H9 (cell line): ENCODE measurements at regions not wholly inside any gene's neighbourhood (a gene's known extent, or its start where the extent isn't known, plus 50 kb on each side); places are given as distances from the start of the nearest gene placed in this dataset.
A peak's percentile ranks its signal among the peaks of the same experiment; 100 is the strongest.

Experiments used
- DNase-seq: peaks from one replicate; pipeline ENCODE4 v3.0.0-alpha.2; 2017
- H2AFZ ChIP-seq: one replicate; pipeline ENCODE4 v1.6.1; 2013; ENCODE audit warnings: mild to moderate bottlenecking, low read length, control low read depth, moderate library complexity
- H2AK5ac ChIP-seq: 2 replicates; pipeline ENCODE4 v1.6.1; 2013; ENCODE audit warnings: low read length, control low read depth, mixed read lengths; ENCODE audit not compliant: insufficient read length
- H2BK120ac ChIP-seq: one replicate; pipeline ENCODE4 v1.6.1; 2013; ENCODE audit warnings: low read depth, mild to moderate bottlenecking, low read length, control low read depth, inconsistent platforms; ENCODE audit not compliant: poor library complexity, severe bottlenecking
- H2BK12ac ChIP-seq: 2 replicates; pipeline ENCODE4 v1.6.1; 2013; ENCODE audit warnings: low read length, control low read depth, mixed read lengths, low read depth; ENCODE audit not compliant: insufficient read length
- H2BK15ac ChIP-seq: 2 replicates; pipeline ENCODE4 v1.6.1; 2013; ENCODE audit warnings: low read depth, low read length, control low read depth
- H2BK20ac ChIP-seq: one replicate; pipeline ENCODE4 v1.6.1; 2013; ENCODE audit warnings: low read depth, mild to moderate bottlenecking, low read length, control low read depth, inconsistent platforms; ENCODE audit not compliant: poor library complexity, severe bottlenecking
- H2BK5ac ChIP-seq: 2 replicates; pipeline ENCODE4 v1.6.1; 2013; ENCODE audit warnings: low read length, control low read depth, mixed read lengths; ENCODE audit not compliant: insufficient read length
- H3K14ac ChIP-seq: 2 replicates; pipeline ENCODE4 v1.6.1; 2013; ENCODE audit warnings: low read length, control low read depth; ENCODE audit not compliant: insufficient read depth
- H3K18ac ChIP-seq: 2 replicates; pipeline ENCODE4 v1.6.1; 2013; ENCODE audit warnings: low read depth, mild to moderate bottlenecking, mixed read lengths, low read length, control low read depth; ENCODE audit not compliant: insufficient read length
- H3K23ac ChIP-seq: 2 replicates; pipeline ENCODE4 v1.6.1; 2013; ENCODE audit warnings: low read length, control low read depth, mixed read lengths, low read depth; ENCODE audit not compliant: insufficient read length
- H3K23me2 ChIP-seq: 2 replicates; pipeline ENCODE4 v1.6.1; 2013; ENCODE audit warnings: low read depth, mild to moderate bottlenecking, mixed read lengths, low read length, control low read depth; ENCODE audit not compliant: insufficient read length, poor library complexity, severe bottlenecking
- H3K27ac ChIP-seq: 2 replicates; pipeline ENCODE4 v1.5.1; 2013; ENCODE audit warnings: low read length, control low read depth, mixed read lengths, low read depth; ENCODE audit not compliant: insufficient read length
- H3K27me3 ChIP-seq: 2 replicates; pipeline ENCODE4 v1.6.1; 2013; ENCODE audit warnings: low read length, control low read depth, inconsistent platforms; ENCODE audit not compliant: insufficient read depth
- H3K4ac ChIP-seq: 2 replicates; pipeline ENCODE4 v1.6.1; 2013; ENCODE audit warnings: low read depth, mild to moderate bottlenecking, control low read depth, inconsistent platforms, low read length, moderate library complexity
- H3K4me1 ChIP-seq: 2 replicates; pipeline ENCODE4 v1.6.1; 2013; ENCODE audit warnings: low read length, control low read depth, inconsistent platforms; ENCODE audit not compliant: insufficient read depth
- H3K4me2 ChIP-seq: 2 replicates; pipeline ENCODE4 v1.6.1; 2013; ENCODE audit warnings: low read length, control low read depth, mixed read lengths; ENCODE audit not compliant: insufficient read length, insufficient read depth
- H3K56ac ChIP-seq: 2 replicates; pipeline ENCODE4 v1.6.1; 2013; ENCODE audit warnings: low read depth, mild to moderate bottlenecking, mixed read lengths, low read length, control low read depth; ENCODE audit not compliant: insufficient read length
- H3K79me1 ChIP-seq: 2 replicates; pipeline ENCODE4 v1.6.1; 2013; ENCODE audit warnings: low read depth, mild to moderate bottlenecking, moderate library complexity, low read length, control low read depth, inconsistent platforms; ENCODE audit not compliant: insufficient read depth, poor library complexity, severe bottlenecking
- H3K79me2 ChIP-seq: 2 replicates; pipeline ENCODE4 v1.6.1; 2013; ENCODE audit warnings: low read length, control low read depth, inconsistent platforms; ENCODE audit not compliant: insufficient read depth
- H3K9ac ChIP-seq: 2 replicates; pipeline ENCODE4 v1.6.1; 2013; ENCODE audit warnings: low read length, control low read depth, mixed read lengths; ENCODE audit not compliant: insufficient read length; ENCODE audit errors: extremely low read depth
- H3K9me3 ChIP-seq: one replicate; pipeline ENCODE4 v1.6.1; 2013; ENCODE audit warnings: low read depth, low read length, inconsistent platforms; ENCODE audit not compliant: control insufficient read depth
- H3T11ph ChIP-seq: one replicate; pipeline ENCODE4 v1.6.1; 2013; ENCODE audit warnings: mild to moderate bottlenecking, low read length, control low read depth, inconsistent platforms
- H4K20me1 ChIP-seq: one replicate; pipeline ENCODE4 v1.6.1; 2013; ENCODE audit not compliant: control insufficient read depth, insufficient read length, insufficient read depth
- H4K5ac ChIP-seq: 2 replicates; pipeline ENCODE4 v1.6.1; 2013; ENCODE audit warnings: low read depth, mild to moderate bottlenecking, mixed read lengths, low read length, control low read depth; ENCODE audit not compliant: insufficient read length
- H4K8ac ChIP-seq: replicated peaks from 2 replicates; pipeline ENCODE4 v1.6.1; 2013; ENCODE audit warnings: low read length, control low read depth, mixed read lengths, low read depth; ENCODE audit not compliant: insufficient read length
- H4K91ac ChIP-seq: 2 replicates; pipeline ENCODE4 v1.6.1; 2013; ENCODE audit warnings: low read depth, mild to moderate bottlenecking, moderate library complexity, mixed read lengths, low read length, control low read depth; ENCODE audit not compliant: insufficient read length
- H3K27ac Mint-ChIP-seq, 3 experiments: 2 replicates in 2 of 3; 3 replicates in 1 of 3; pipeline ENCODE4 v1.8.0; 2020 to 2021; ENCODE audit warnings: mixed read lengths in 3 of 3, mild to moderate bottlenecking in 1 of 3, moderate library complexity in 1 of 3
- H3K27me3 Mint-ChIP-seq: 2 replicates; pipeline ENCODE4 v1.8.0; 2021; ENCODE audit warnings: low read depth, mild to moderate bottlenecking, moderate library complexity, mixed read lengths
- H3K36me3 Mint-ChIP-seq, 3 experiments: 2 replicates in 2 of 3; 3 replicates in 1 of 3; pipeline ENCODE4 v1.8.0; 2020 to 2021; ENCODE audit warnings: low read depth in 3 of 3, mixed read lengths in 3 of 3; ENCODE audit not compliant: insufficient read depth in 1 of 3
- H3K4me1 Mint-ChIP-seq, 2 experiments: 2 replicates each; pipeline ENCODE4 v1.8.0; 2020; ENCODE audit warnings: mixed read lengths in 2 of 2
- H3K4me3 Mint-ChIP-seq, 2 experiments: 2 replicates in 1 of 2; 3 replicates in 1 of 2; pipeline ENCODE4 v1.8.0; 2020 to 2021; ENCODE audit warnings: mild to moderate bottlenecking in 2 of 2, mixed read lengths in 2 of 2, moderate library complexity in 1 of 2
- H3K9me3 Mint-ChIP-seq, 2 experiments: 2 replicates in 1 of 2; 3 replicates in 1 of 2; pipeline ENCODE4 v1.8.0; 2020; ENCODE audit warnings: mild to moderate bottlenecking in 2 of 2, mixed read lengths in 2 of 2, moderate library complexity in 1 of 2
- CTCF ChIP-seq: fragments of 200-600 bp; sonication (generic); conservative IDR thresholded peaks from 3 replicates; pipeline ENCODE4 v1.8.0; 2021; ENCODE audit warnings: antibody characterized with exemption, mild to moderate bottlenecking
- WGBS: extraction: QIAGEN DNeasy Blood & Tissue Kit; methylation state at CpG from one replicate; pipeline ENCODE4 v1.1.7; 2013; ENCODE audit warnings: missing lambda C conversion rate, low lambda C conversion rate, mixed read lengths; ENCODE audit not compliant: insufficient read length; ENCODE audit errors: extremely low coverage; 5-methylcytosine and 5-hydroxymethylcytosine counted together

- Histone ChIP-seq H4K20me1 (no peaks in the 10 kb centered on the region), H3K18ac (no peak overlapping the region), H3K27me3 (no peaks in the 10 kb centered on the region), H2BK20ac (no peak overlapping the region), H4K91ac (no peak overlapping the region), H3K23ac (no peak overlapping the region), H3K4me1 (peaks cover 7% of the 10 kb centered on the region; the same call in 1 of the 2 replicates), H3K14ac (no peak overlapping the region), H3K4me2 (no peak overlapping the region), H4K5ac (no peak overlapping the region), H2AK5ac (no peak overlapping the region), H2AFZ (no peak overlapping the region), H3K27ac (no peak overlapping the region), H2BK15ac (no peak overlapping the region), H3K9ac (no peak overlapping the region), H2BK5ac (no peak overlapping the region), H2BK120ac (no peak overlapping the region), H3K23me2 (no peaks in the 10 kb centered on the region), H4K8ac (no peak overlapping the region), H3K56ac (no peak overlapping the region), H3T11ph (no peak overlapping the region), H3K4ac (no peak overlapping the region), H2BK12ac (no peak overlapping the region), H3K79me1 (no peaks in the 10 kb centered on the region), H3K79me2 (peaks cover 2% of the 10 kb centered on the region; the same call in 1 of the 2 replicates), H3K9me3 (no peaks in the 10 kb centered on the region)
- TF ChIP-seq CTCF, result no peak
- WGBS, result no CpG with 5 or more reads among the region's 34 CpGs
- no peaks in the 10 kb centered on the region for H3K9me3 Mint-ChIP-seq
- no peaks in the 10 kb centered on the region for H3K27me3 Mint-ChIP-seq
- peak; percentile 89 for DNase-seq
- H3K4me3 Mint-ChIP-seq, result no peak overlapping the region
- peaks cover 4 to 12% (median 7%) of the 10 kb centered on the region in 3 experiments; a peak in 6 of 7 replicates for H3K36me3 Mint-ChIP-seq
- peak overlapping the region; percentile 40 to 89 (median 85); a peak in 5 of 7 replicates for H3K27ac Mint-ChIP-seq
- peaks cover 16 to 39% of the 10 kb centered on the region in 2 experiments for H3K4me1 Mint-ChIP-seq
These were observed 268.8 kb downstream of the SEC14L1 start for GRCh38 chr17:77409282-77410161.
